ENCODE measurements at regions not wholly inside any gene's neighbourhood (a gene's known extent, or its start where the extent isn't known, plus 50 kb on each side); places are given as distances from the start of the nearest gene placed in this dataset.

DNA sequence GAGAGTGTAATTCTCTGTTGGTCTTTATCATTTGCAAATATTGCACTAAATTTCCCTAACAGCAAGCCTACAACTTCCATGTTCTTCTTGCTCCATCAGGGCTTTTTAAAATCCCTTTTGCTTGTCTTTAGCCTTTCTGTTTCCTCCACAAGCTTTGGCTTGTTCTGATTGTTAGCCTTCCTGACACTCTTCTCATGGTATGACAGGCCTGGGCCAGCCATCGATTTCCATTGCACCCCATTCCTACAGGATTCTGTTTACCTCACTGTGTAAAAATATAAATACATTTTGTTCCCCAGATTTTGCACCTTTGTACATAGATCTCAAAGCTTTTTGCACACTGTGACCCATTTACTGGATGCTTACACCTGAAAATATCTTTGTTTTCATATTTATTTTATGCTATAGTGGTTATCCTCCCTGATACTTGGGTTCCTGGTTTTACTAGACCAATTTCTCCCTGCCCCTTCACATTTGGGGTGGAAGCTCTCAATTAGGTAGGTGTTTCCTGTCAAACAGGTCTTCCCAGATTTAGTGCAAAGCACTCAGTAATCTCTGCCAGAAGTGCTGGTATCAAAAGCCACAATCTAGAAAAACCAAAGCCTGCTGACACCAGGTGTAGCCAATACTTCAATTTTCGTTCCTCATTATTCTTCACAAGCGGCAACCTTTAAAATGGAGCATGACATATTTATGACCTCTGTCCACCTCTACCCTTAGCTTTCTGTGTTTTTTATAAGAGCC lies 57.9 kb upstream of the PPP2R3A start (continued):
- TF ChIP-seq, protein P1, sequence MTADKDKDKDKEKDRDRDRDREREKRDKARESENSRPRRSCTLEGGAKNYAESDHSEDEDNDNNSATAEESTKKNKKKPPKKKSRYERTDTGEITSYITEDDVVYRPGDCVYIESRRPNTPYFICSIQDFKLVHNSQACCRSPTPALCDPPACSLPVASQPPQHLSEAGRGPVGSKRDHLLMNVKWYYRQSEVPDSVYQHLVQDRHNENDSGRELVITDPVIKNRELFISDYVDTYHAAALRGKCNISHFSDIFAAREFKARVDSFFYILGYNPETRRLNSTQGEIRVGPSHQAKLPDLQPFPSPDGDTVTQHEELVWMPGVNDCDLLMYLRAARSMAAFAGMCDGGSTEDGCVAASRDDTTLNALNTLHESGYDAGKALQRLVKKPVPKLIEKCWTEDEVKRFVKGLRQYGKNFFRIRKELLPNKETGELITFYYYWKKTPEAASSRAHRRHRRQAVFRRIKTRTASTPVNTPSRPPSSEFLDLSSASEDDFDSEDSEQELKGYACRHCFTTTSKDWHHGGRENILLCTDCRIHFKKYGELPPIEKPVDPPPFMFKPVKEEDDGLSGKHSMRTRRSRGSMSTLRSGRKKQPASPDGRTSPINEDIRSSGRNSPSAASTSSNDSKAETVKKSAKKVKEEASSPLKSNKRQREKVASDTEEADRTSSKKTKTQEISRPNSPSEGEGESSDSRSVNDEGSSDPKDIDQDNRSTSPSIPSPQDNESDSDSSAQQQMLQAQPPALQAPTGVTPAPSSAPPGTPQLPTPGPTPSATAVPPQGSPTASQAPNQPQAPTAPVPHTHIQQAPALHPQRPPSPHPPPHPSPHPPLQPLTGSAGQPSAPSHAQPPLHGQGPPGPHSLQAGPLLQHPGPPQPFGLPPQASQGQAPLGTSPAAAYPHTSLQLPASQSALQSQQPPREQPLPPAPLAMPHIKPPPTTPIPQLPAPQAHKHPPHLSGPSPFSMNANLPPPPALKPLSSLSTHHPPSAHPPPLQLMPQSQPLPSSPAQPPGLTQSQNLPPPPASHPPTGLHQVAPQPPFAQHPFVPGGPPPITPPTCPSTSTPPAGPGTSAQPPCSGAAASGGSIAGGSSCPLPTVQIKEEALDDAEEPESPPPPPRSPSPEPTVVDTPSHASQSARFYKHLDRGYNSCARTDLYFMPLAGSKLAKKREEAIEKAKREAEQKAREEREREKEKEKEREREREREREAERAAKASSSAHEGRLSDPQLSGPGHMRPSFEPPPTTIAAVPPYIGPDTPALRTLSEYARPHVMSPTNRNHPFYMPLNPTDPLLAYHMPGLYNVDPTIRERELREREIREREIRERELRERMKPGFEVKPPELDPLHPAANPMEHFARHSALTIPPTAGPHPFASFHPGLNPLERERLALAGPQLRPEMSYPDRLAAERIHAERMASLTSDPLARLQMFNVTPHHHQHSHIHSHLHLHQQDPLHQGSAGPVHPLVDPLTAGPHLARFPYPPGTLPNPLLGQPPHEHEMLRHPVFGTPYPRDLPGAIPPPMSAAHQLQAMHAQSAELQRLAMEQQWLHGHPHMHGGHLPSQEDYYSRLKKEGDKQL (CRISPR knock-in tag; IDR thresholded peaks at IDR 0.05; ENCODE audit: borderline replicate concordance), result no peak
- TF ChIP-seq ZNF79 (CRISPR knock-in tag; IDR thresholded peaks at IDR 0.05; ENCODE audit: low read depth), result no peak
- TF ChIP-seq, protein P2, sequence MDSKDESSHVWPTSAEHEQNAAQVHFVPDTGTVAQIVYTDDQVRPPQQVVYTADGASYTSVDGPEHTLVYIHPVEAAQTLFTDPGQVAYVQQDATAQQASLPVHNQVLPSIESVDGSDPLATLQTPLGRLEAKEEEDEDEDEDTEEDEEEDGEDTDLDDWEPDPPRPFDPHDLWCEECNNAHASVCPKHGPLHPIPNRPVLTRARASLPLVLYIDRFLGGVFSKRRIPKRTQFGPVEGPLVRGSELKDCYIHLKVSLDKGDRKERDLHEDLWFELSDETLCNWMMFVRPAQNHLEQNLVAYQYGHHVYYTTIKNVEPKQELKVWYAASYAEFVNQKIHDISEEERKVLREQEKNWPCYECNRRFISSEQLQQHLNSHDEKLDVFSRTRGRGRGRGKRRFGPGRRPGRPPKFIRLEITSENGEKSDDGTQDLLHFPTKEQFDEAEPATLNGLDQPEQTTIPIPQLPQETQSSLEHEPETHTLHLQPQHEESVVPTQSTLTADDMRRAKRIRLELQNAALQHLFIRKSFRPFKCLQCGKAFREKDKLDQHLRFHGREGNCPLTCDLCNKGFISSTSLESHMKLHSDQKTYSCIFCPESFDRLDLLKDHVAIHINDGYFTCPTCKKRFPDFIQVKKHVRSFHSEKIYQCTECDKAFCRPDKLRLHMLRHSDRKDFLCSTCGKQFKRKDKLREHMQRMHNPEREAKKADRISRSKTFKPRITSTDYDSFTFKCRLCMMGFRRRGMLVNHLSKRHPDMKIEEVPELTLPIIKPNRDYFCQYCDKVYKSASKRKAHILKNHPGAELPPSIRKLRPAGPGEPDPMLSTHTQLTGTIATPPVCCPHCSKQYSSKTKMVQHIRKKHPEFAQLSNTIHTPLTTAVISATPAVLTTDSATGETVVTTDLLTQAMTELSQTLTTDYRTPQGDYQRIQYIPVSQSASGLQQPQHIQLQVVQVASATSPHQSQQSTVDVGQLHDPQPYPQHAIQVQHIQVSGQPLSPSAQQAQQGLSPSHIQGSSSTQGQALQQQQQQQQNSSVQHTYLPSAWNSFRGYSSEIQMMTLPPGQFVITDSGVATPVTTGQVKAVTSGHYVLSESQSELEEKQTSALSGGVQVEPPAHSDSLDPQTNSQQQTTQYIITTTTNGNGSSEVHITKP (IDR thresholded peaks at IDR 0.05; ENCODE audit: partially characterized antibody), result no peak
- no peak for TF ChIP-seq CHD4 (IDR thresholded peaks at IDR 0.05; ENCODE audit: insufficient read depth, insufficient replicate concordance, low read depth, low read length, poor library complexity, severe bottlenecking)
- TF ChIP-seq PYGO2 (tag; IDR thresholded peaks at IDR 0.05), result no peak
- no peak for TF ChIP-seq SMAD2 (IDR thresholded peaks at IDR 0.05; ENCODE audit: low read depth, low read length)
- TF ChIP-seq, protein P3, sequence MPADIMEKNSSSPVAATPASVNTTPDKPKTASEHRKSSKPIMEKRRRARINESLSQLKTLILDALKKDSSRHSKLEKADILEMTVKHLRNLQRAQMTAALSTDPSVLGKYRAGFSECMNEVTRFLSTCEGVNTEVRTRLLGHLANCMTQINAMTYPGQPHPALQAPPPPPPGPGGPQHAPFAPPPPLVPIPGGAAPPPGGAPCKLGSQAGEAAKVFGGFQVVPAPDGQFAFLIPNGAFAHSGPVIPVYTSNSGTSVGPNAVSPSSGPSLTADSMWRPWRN (IDR thresholded peaks at IDR 0.05; ENCODE audit: low read depth), result no peak
- no peak for TF ChIP-seq SRSF9 (IDR thresholded peaks at IDR 0.05; ENCODE audit: borderline replicate concordance, low read depth, low read length)
- TF ChIP-seq NELFE (IDR thresholded peaks at IDR 0.05; ENCODE audit: insufficient read depth, insufficient read length), result no peak
- TF ChIP-seq, protein P4, sequence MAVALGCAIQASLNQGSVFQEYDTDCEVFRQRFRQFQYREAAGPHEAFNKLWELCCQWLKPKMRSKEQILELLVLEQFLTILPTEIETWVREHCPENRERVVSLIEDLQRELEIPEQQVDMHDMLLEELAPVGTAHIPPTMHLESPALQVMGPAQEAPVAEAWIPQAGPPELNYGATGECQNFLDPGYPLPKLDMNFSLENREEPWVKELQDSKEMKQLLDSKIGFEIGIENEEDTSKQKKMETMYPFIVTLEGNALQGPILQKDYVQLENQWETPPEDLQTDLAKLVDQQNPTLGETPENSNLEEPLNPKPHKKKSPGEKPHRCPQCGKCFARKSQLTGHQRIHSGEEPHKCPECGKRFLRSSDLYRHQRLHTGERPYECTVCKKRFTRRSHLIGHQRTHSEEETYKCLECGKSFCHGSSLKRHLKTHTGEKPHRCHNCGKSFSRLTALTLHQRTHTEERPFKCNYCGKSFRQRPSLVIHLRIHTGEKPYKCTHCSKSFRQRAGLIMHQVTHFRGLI (CRISPR knock-in tag; IDR thresholded peaks at IDR 0.05), result no peak
- no peak for TF ChIP-seq CREBBP (IDR thresholded peaks at IDR 0.05; ENCODE audit: low read depth, low read length)
- no peak for TF ChIP-seq NEUROD1 (IDR thresholded peaks at IDR 0.05; ENCODE audit: borderline replicate concordance, low read depth, low read length, partially characterized antibody)
- no peak for TF ChIP-seq RFX1 (IDR thresholded peaks at IDR 0.05)
- no peak for TF ChIP-seq IFI16 (CRISPR knock-in tag; IDR thresholded peaks at IDR 0.05)
- TF ChIP-seq KAT8 (IDR thresholded peaks at IDR 0.05; ENCODE audit: low read depth), result no peak

Measured in K562 (cell line).